ENCODE measurements at regions not wholly inside any gene's neighbourhood (a gene's known extent, or its start where the extent isn't known, plus 50 kb on each side); places are given as distances from the start of the nearest gene placed in this dataset.
A peak's percentile ranks its signal among the peaks of the same experiment; 100 is the strongest.

DNA sequence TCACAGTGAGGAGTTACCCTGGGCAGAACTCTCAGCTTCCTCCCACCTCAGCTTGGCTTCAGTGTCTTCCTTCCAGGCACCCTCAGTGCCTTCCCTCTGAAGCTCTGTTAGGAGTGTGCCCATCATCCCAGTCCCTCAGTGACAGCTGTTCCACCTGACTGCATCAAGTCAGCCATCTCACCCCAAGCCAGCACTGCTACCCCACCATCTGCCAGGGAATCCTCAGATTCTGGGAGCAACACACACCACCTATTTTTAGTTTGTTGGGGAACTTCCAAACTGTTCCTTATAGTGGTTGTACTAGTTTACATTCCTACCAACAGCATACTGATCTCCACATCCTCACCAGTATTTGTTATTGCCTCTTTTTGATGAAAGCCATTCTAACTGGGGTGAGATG is 182.9 kb downstream of the RELL1 start:
- no peaks in the 10 kb centered on the region for H3K4me1 ChIP-seq (ENCODE audit: insufficient read depth, low read length)
- H3K79me2 ChIP-seq (ENCODE audit: insufficient read depth, low read length), result no peaks in the 10 kb centered on the region
- Mint-ChIP-seq H3K27me3 (ENCODE audit: low read depth) (peaks cover 4% of the 10 kb centered on the region), H3K4me1 (no peaks in the 10 kb centered on the region), H3K9me3 (peaks cover 0 to 3% of the 10 kb centered on the region in 2 experiments; a peak in 3 of 5 replicates), H3K27ac (no peak overlapping the region; a peak in 1 of 7 replicates), H3K36me3 (ENCODE audit: insufficient read depth in 1 of 3, low read depth in 3 of 3) (no peaks in the 10 kb centered on the region; a peak in 1 of 7 replicates), H3K4me3 (no peak overlapping the region)
- H3K4me2 ChIP-seq (ENCODE audit: insufficient read depth, insufficient read length, low read length), result no peak overlapping the region
- no peak overlapping the region for H4K8ac ChIP-seq (replicated peaks; ENCODE audit: insufficient read length, low read depth, low read length)
- TF ChIP-seq CTCF (conservative IDR thresholded peaks at IDR 0.05), result no peak
- no peaks in the 10 kb centered on the region for H3K27me3 ChIP-seq (ENCODE audit: insufficient read depth, low read length)
- H3T11ph ChIP-seq (ENCODE audit: low read length), result no peak overlapping the region
- H2AK5ac ChIP-seq (ENCODE audit: insufficient read length, low read length), result no peak overlapping the region
- no peaks in the 10 kb centered on the region for H3K23me2 ChIP-seq (ENCODE audit: insufficient read length, low read depth, low read length, poor library complexity, severe bottlenecking)
- no peak overlapping the region for H2AFZ ChIP-seq (ENCODE audit: low read length)
- no peak overlapping the region for H3K27ac ChIP-seq (ENCODE audit: insufficient read length, low read depth, low read length)
- no peak overlapping the region for H3K4ac ChIP-seq (ENCODE audit: low read depth, low read length)
- peak overlapping the region; percentile 4 for H3K18ac ChIP-seq (ENCODE audit: insufficient read length, low read depth, low read length)
- H2BK20ac ChIP-seq (ENCODE audit: low read depth, low read length, poor library complexity, severe bottlenecking), result no peak overlapping the region
- H4K20me1 ChIP-seq (ENCODE audit: control insufficient read depth, insufficient read depth, insufficient read length), result no peaks in the 10 kb centered on the region
- no peak overlapping the region for H2BK15ac ChIP-seq (ENCODE audit: low read depth, low read length)
- no peaks in the 10 kb centered on the region for H3K79me1 ChIP-seq (ENCODE audit: insufficient read depth, low read depth, low read length, poor library complexity, severe bottlenecking)
- H3K23ac ChIP-seq (ENCODE audit: insufficient read length, low read depth, low read length), result no peak overlapping the region
- H3K56ac ChIP-seq (ENCODE audit: insufficient read length, low read depth, low read length), result no peak overlapping the region
- no peak for DNase-seq
- no peak overlapping the region for H4K5ac ChIP-seq (ENCODE audit: insufficient read length, low read depth, low read length)
- H3K9me3 ChIP-seq (ENCODE audit: control insufficient read depth, low read depth, low read length), result no peaks in the 10 kb centered on the region
- H2BK12ac ChIP-seq (ENCODE audit: insufficient read length, low read depth, low read length), result no peak overlapping the region
- H3K9ac ChIP-seq (ENCODE audit: extremely low read depth, insufficient read length, low read length), result no peak overlapping the region
- no peak overlapping the region for H2BK5ac ChIP-seq (ENCODE audit: insufficient read length, low read length)
- H2BK120ac ChIP-seq (ENCODE audit: low read depth, low read length, poor library complexity, severe bottlenecking), result no peak overlapping the region
- no peak overlapping the region for H4K91ac ChIP-seq (ENCODE audit: insufficient read length, low read depth, low read length)
- H3K14ac ChIP-seq (ENCODE audit: insufficient read depth, low read length), result no peak overlapping the region; the same call in 1 of the 2 replicates

Measured in H9 (cell line).